ENCODE measurements at regions not wholly inside any gene's neighbourhood (a gene's known extent, or its start where the extent isn't known, plus 50 kb on each side); places are given as distances from the start of the nearest gene placed in this dataset.

DNA sequence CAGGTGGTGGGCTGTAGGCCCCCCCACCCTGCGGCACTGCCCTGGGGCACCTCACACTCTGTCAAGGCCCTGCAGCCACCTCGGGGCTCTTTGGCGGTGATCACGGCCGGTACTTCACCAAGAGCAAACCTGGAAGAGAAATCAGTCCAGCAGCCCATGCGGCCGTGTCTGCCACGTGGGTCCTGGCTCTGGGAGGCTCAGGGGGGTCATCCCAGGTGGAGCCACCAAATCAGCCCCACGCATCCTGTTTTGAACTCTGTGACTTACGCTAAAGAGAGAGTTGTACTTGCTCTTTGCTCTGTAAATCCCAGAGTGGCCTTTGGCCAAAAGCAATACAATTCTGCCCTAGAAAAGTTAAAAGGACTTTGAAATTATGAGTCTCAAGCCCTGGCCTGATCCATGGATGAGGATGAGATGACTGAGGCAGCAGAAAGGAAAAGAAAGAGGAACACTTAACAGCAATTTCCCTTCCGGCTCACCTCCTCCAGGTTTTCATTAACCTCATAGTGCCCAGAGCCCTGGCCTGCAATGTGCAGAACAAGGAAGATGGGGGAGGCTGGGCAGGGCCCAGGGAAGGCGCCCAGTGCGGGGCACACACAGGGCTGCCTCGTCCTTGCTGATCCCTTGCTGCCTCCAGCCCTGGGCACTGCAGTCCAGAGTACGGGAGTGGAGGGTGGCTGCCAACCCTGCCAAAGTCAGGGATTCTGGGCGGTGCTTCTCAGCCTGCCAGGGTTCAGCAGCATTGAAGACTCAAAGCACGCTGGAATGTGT, 337.0 kb downstream of the MATN1 start:
- TF ChIP-seq CTCF (IDR thresholded peaks at IDR 0.05) (no peak), POLR2AphosphoS5 (IDR thresholded peaks at IDR 0.05) (no peak)
